Right cardiac atrium (tissue), 5 donors: ENCODE measurements at regions not wholly inside any gene's neighbourhood (a gene's known extent, or its start where the extent isn't known, plus 50 kb on each side); places are given as distances from the start of the nearest gene placed in this dataset.
A peak's percentile ranks its signal among the peaks of the same experiment; 100 is the strongest.

Experiments
- ATAC-seq, 2 donors: fragments of 200-7000 bp; cut with Tn5 transposase; one replicate each; pipeline versions ENCODE4 v1.8.0 to v1.9.1; 2020; ENCODE audit warnings: moderate library complexity in 2 of 2, mild to moderate bottlenecking in 1 of 2
- DNase-seq, 3 donors: peaks; one replicate each; pipeline ENCODE4 v3.0.0-alpha.2; 2020
- H3K27ac ChIP-seq: one replicate; pipeline ENCODE4 v1.5.1; 2013; ENCODE audit warnings: mild to moderate bottlenecking, low read length, control low read depth, moderate library complexity
- H3K27me3 ChIP-seq: one replicate; pipeline ENCODE4 v1.6.1; 2013; ENCODE audit not compliant: control insufficient read depth, insufficient read depth
- H3K4me1 ChIP-seq: one replicate; pipeline ENCODE4 v1.6.1; 2013; ENCODE audit warnings: low read length; ENCODE audit not compliant: control insufficient read depth, insufficient read depth
- H3K4me3 ChIP-seq: one replicate; pipeline ENCODE4 v1.5.1; 2013; ENCODE audit warnings: low read length, control low read depth
- H3K9me3 ChIP-seq: one replicate; pipeline ENCODE4 v1.6.1; 2013; ENCODE audit warnings: low read length; ENCODE audit not compliant: control insufficient read depth
- WGBS: extraction: QIAGEN DNeasy Blood & Tissue Kit; methylation state at CpG from one replicate; pipeline ENCODE4 v1.1.7; 2013; 5-methylcytosine and 5-hydroxymethylcytosine counted together
- intact Hi-C, 4 donors: fragments of 100-400 bp; cut with DNase I; formaldehyde crosslinking; loops; one replicate each; pipeline versions ENCODE4 v1.11.0 to v1.14.0; 2022 to 2023
- donor health status: healthy with polysubstance abuse.
- donor health status: DM: no; HTN: yes; CAD: no.
- donor health status: DM: no; HTN: no; CAD: no.
- donor health status: DM: no; HTN: yes; CAD: no; lungs with severe emphysema.
- donor health status: DM: yes; HTN: yes; CAD: no.

GRCh38 chr22:26884921-26885320 is 227.5 kb downstream of the MIAT start:
- 81% methylated on average over 7 of the region's 7 CpGs for WGBS
- intact Hi-C loops, result no loop called here
- Histone ChIP-seq H3K27ac (no peak overlapping the region), H3K4me3 (no peak overlapping the region), H3K9me3 (no peaks in the 10 kb centered on the region), H3K27me3 (no peaks in the 10 kb centered on the region), H3K4me1 (no peaks in the 10 kb centered on the region)
- ATAC-seq (peak in 1 of 2 donors; percentile 47), DNase-seq (peak in 1 of 3 donors; percentile 36)

GRCh38 chr22:26885441-26886261 is 228.3 kb downstream of the MIAT start:
- Histone ChIP-seq H3K4me1 (no peaks in the 10 kb centered on the region), H3K9me3 (no peaks in the 10 kb centered on the region), H3K4me3 (no peak overlapping the region), H3K27me3 (no peaks in the 10 kb centered on the region), H3K27ac (no peak overlapping the region)
- ATAC-seq (no peak), DNase-seq (no peak)
- 82% methylated on average over 2 of the region's 2 CpGs for whole genome bisulfite sequencing
- intact Hi-C loops, result no loop called here

GRCh38 chr22:26887456-26887855 is 230.1 kb downstream of the MIAT start:
- ATAC-seq (peak; percentile 30 to 67), DNase-seq (peak in 1 of 3 donors; percentile 38)
- 28% methylated on average over 6 of the region's 6 CpGs for WGBS
- H3K27ac ChIP-seq, result no peak overlapping the region
- no peaks in the 10 kb centered on the region for H3K9me3 ChIP-seq
- intact Hi-C loops, result no loop called here
- no peak overlapping the region for H3K4me3 ChIP-seq
- H3K27me3 ChIP-seq, result no peaks in the 10 kb centered on the region
- no peaks in the 10 kb centered on the region for H3K4me1 ChIP-seq

- WGBS, result 85% methylated on average over 4 of the region's 4 CpGs
- no peaks in the 10 kb centered on the region for H3K9me3 ChIP-seq
- DNase-seq (no peak), ATAC-seq (no peak)
- no peaks in the 10 kb centered on the region for H3K4me1 ChIP-seq
- H3K27me3 ChIP-seq, result no peaks in the 10 kb centered on the region
- no peak overlapping the region for H3K27ac ChIP-seq
- no peak overlapping the region for H3K4me3 ChIP-seq
- intact Hi-C loops, result no loop called here
These were observed 230.5 kb downstream of the MIAT start for GRCh38 chr22:26887916-26888315.

GRCh38 chr22:26888887-26889286 is 231.5 kb downstream of the MIAT start:
- intact Hi-C loops, result no loop called here
- H3K27ac ChIP-seq, result no peak overlapping the region

GRCh38 chr22:26889802-26890201 is 232.4 kb downstream of the MIAT start:
- Histone ChIP-seq H3K4me3 (no peak overlapping the region), H3K27me3 (no peaks in the 10 kb centered on the region), H3K27ac (no peak overlapping the region), H3K9me3 (no peaks in the 10 kb centered on the region), H3K4me1 (no peaks in the 10 kb centered on the region)
- intact Hi-C loops, result no loop called here
- ATAC-seq, result no peak
- WGBS, result 88% methylated on average over 7 of the region's 7 CpGs
- DNase-seq, result no peak

More at GRCh38 chr22:26888887-26889286, 231.5 kb downstream of the MIAT start:
- WGBS, result 96% methylated on average over 8 of the region's 8 CpGs
- DNase-seq (no peak), ATAC-seq (no peak)
- Histone ChIP-seq H3K27me3 (no peaks in the 10 kb centered on the region), H3K4me1 (no peaks in the 10 kb centered on the region), H3K9me3 (no peaks in the 10 kb centered on the region), H3K4me3 (no peak overlapping the region)

GRCh38 chr22:26890870-26891269 is 233.5 kb downstream of the MIAT start:
- no peak overlapping the region for H3K4me3 ChIP-seq
- no peaks in the 10 kb centered on the region for H3K4me1 ChIP-seq
- no peak overlapping the region for H3K27ac ChIP-seq
- 78% methylated on average over 5 of the region's 5 CpGs for WGBS
- ATAC-seq (no peak), DNase-seq (no peak)
- no peaks in the 10 kb centered on the region for H3K27me3 ChIP-seq
- intact Hi-C loops, result no loop called here
- H3K9me3 ChIP-seq, result no peaks in the 10 kb centered on the region

- ATAC-seq, result no peak
- WGBS, result 87% methylated on average over 3 of the region's 3 CpGs
- Histone ChIP-seq H3K27me3 (no peaks in the 10 kb centered on the region), H3K4me3 (no peak overlapping the region), H3K9me3 (no peaks in the 10 kb centered on the region), H3K27ac (no peak overlapping the region), H3K4me1 (no peaks in the 10 kb centered on the region)
- intact Hi-C loops, result no loop called here
- no peak for DNase-seq
These were observed 234.0 kb downstream of the MIAT start for GRCh38 chr22:26891429-26891828.

- Histone ChIP-seq H3K4me3 (no peak overlapping the region), H3K4me1 (no peaks in the 10 kb centered on the region), H3K27ac (no peak overlapping the region), H3K27me3 (no peaks in the 10 kb centered on the region), H3K9me3 (no peaks in the 10 kb centered on the region)
- DNase-seq (peak in 1 of 3 donors; percentile 57), ATAC-seq (peak in 1 of 2 donors; percentile 52)
- WGBS, result 65% methylated on average over 20 of the region's 20 CpGs
- intact Hi-C loops, result no loop called here
These were observed 235.0 kb downstream of the MIAT start for GRCh38 chr22:26892166-26893041.

- no peak overlapping the region for H3K27ac ChIP-seq
- no peaks in the 10 kb centered on the region for H3K4me1 ChIP-seq
- intact Hi-C loops, result no loop called here
- H3K9me3 ChIP-seq, result no peaks in the 10 kb centered on the region
- 80% methylated on average over 18 of the region's 18 CpGs for WGBS
- DNase-seq (peak in 1 of 3 donors; percentile 11), ATAC-seq (no peak)
- H3K27me3 ChIP-seq, result no peaks in the 10 kb centered on the region
- H3K4me3 ChIP-seq, result no peak overlapping the region
These were observed 236.1 kb downstream of the MIAT start for GRCh38 chr22:26893173-26894110.
